HG03354 (cell line): ENCODE measurements at regions not wholly inside any gene's neighbourhood (a gene's known extent, or its start where the extent isn't known, plus 50 kb on each side); places are given as distances from the start of the nearest gene placed in this dataset.

Source experiments
- ATAC-seq: cut with Tn5 transposase; IDR thresholded peaks from one replicate; pipeline ENCODE4 v1.9.1; 2021; ENCODE audit warnings: mild to moderate bottlenecking; ENCODE audit not compliant: unreplicated experiment, poor library complexity, severe bottlenecking

DNA sequence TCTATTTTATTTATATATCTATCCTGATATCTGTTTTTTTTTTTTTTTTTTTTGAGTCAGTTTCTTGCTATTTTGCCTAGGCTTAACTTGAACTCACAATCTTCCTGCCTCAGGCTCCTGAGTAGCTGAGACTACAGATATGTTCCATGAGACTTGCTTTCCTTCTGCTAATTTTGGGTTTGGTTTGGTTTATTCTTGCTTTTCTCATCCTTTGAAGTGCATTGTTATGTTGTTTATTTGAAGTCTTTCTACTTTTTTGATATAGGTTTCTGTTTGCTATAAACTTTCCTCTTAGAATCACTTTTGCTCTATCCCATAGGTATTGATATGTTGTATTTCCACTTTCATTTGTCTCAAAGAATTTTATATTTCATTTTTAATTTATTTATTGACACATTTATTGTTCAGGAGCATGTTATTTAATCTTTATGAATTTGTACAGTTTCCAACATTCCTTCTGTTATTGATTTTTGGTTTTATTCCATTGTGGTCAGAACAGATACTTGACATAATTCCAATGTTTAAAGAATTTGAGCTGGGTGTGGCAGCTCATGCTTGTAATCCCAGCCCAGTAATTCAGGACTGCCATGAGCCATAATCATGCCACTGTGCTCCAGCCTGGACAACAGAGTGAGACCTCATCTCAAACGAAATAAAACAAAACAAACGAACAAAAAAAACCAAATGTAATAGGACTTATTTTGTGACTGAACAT is 62.3 kb upstream of the PLSCR4 start:
- no peak for ATAC-seq

DNA sequence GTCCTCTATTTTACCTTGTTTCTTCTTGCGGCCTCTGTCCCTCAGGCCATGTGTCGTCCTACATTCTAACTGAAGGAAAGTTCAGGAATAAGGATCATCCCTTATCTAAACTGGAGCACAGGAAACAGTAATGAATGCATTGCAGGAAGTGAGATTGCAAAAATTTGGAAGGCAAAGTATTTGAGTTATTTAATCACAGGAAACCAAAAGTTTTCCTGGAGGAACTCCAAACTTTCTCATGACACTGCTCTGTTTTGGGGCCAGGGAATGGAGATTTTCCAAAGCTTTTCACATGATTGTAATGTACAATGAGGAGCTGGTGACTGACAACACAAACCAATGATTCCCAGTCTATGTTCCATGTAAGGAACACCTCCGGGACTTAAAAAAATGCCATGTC is 57.8 kb upstream of the PLSCR4 start:
- no peak for ATAC-seq

DNA sequence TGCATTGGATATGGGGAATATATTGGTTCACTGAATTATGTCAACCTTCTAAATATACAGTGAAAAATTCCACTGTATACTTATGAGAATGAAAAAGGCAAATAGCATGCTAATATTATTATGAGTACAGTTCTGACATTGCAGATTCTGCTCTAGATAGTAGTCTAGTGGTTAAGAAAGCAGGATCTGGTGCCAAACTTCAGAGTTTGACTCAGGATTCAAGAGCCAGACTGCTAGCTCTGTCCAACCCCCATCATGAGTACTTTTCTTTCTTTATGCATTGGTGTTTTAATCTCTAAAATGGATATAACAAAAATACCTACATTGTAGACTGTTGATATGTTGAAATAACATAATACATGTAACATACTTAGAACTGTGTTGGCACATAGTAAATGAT is 57.3 kb upstream of the PLSCR4 start:
- ATAC-seq, result no peak

DNA sequence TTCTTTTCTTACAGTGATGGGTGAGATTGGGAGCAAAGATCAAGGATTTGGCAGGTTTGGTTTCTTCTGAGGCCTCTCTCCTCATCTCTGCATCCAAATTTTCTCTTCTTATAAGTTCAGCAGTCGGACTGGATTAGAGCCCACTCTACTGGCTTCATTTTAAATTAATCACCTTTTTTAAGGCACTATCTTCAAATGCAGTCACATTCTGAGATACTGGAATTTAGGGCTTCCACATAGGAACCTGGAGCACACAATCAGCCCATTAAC is 56.5 kb upstream of the PLSCR4 start:
- no peak for ATAC-seq

DNA sequence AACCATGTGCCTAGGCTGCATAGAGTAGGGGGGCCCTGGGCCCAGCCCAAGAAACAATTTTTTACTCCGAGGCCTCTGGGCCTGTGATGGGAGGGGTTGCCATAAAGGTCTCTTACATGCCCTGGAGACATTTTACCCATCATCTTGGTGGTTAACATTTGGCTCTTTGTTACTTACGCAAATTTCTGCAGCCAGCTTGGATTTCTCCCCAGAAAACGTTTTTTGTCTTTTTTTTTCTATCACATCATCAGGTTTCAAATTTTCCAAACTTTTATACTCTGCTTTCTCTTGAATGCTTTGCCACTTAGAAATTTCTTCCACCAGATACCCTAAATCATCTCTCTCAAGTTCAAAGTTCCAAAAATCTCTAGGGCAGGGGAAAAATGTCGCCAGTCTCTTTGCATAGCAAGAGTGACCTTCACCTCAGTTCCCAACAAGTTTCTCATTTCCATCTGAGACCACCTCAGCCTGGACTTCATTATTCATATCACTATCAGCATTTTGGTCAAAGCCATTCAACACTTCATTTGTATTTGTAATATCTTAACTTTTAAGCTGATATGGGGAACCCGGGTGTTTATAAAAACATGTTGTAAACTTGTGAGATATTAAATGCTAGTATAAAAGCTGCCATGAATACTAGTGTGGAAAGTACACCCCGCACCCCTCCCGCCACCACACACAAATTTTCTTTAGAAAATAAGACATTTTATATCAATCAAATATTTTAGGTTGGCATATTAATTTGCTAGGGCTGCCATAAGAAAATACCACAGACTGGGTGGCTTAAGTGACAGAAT is 56.0 kb upstream of the PLSCR4 start:
- no peak for ATAC-seq

DNA sequence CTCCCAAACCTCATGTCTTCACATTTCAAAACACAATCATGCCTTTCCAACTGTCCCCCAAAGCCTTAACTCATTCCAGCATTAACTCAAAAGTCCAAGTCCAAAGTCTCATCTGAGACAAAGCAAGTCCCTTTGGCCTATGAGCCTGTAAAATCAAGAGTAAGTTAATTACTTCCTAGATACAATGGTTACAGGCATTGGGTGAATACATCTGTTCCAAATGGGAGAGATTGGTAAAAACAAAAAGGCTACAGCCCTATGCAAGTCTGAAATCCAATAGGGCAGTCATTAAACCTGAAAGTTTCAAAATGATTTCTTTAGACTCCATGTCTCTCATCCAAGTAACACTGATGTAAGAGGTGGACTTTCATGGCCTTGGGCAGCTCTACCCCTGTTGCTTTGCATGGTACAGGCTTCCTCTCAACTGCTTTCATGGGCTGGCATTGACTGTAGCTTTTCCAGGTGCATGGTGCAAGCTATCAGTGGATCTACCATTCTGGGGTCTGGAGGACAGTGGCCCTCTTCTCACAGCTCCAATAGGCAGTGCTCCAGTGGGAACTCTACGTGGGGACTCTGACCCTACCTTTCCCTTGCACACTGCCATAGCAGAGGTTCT is 55.0 kb upstream of the PLSCR4 start:
- ATAC-seq, result no peak

DNA sequence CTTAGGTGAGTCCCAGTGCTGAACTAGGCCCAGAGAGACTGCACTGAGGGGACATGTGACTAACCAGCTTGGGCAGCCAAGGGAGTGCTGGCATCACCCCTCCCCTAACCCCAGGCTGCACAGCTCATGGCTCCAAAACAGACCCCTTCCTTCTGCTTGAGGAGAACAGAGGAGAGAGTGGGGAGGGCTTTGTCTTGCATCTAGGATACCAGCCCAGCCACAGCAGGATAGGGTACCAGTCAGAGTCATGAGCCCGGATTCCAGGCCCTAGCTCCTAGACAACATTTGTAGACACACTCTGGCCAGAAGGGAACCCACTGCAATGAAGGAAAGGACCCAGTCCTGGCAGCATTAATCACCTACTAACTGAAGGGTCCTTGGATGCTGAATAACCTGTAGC is 49.9 kb upstream of the PLSCR4 start:
- no peak for ATAC-seq
